ENCODE measurements at regions not wholly inside any gene's neighbourhood (a gene's known extent, or its start where the extent isn't known, plus 50 kb on each side); places are given as distances from the start of the nearest gene placed in this dataset.

DNA sequence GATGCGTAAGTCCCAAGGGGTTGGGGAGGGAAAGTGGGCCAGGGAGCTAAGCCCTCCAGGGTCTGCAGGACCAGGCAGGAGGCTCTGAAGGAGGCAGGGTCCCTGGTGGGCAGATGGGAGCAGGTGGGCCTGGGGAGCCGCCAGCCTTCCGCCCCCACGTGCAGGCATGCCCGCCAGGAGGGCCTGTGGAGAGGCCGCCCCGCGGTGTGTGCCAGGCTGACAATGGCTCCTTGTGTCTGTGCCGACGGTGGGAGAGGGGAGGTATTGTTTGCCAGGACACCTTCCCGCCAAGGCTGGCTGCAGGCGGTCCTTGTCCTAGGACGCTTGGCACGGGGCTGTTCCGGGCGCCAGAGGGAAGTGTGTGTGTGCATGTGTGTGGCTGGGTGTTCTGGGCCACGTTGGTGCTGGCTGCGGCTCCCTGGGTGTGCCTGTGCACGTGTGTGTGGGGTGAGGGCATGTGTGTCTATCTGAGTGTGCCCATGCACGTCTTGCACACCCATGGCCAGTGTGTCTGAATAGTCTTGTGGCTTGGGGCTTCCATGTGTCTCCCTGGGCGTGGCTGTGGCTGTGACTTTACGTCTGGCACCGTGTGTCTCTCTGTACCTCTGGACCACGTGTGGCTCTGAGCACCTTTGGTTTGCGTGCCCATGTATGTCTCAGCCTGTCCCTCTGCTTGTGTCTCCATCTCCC is 153.0 kb downstream of the CEBPB start:
- DNase-seq (ENCODE audit: insufficient read length, low spot score) (no peak), FAIRE-seq (no peak)
- no peak for TF ChIP-seq POLR2AphosphoS5 (IDR thresholded peaks at IDR 0.05; ENCODE audit: low read depth, low read length)
- TF ChIP-seq PAX5 (IDR thresholded peaks at IDR 0.05; ENCODE audit: insufficient read depth, low read length, severe bottlenecking) = no peak
- no peak for TF ChIP-seq TAF1 (IDR thresholded peaks at IDR 0.05; ENCODE audit: low read depth, low read length)
- no peak for TF ChIP-seq POU2F2 (IDR thresholded peaks at IDR 0.05; ENCODE audit: low read depth, low read length)
- no peak for TF ChIP-seq POLR2A (IDR thresholded peaks at IDR 0.05; ENCODE audit: low read depth, low read length)
- no peak for TF ChIP-seq SPI1 (IDR thresholded peaks at IDR 0.05; ENCODE audit: low read depth, low read length)

- TF ChIP-seq SPI1 (IDR thresholded peaks at IDR 0.05; ENCODE audit: low read depth, low read length) = no peak; the same call in 1 of the 2 replicates
- no peak for TF ChIP-seq TAF1 (IDR thresholded peaks at IDR 0.05; ENCODE audit: low read depth, low read length)
- TF ChIP-seq POLR2A (IDR thresholded peaks at IDR 0.05; ENCODE audit: low read depth, low read length) = no peak
- no peak for TF ChIP-seq POU2F2 (IDR thresholded peaks at IDR 0.05; ENCODE audit: low read depth, low read length)
- no peak for TF ChIP-seq PAX5 (IDR thresholded peaks at IDR 0.05; ENCODE audit: insufficient read depth, low read length, severe bottlenecking)
- TF ChIP-seq POLR2AphosphoS5 (IDR thresholded peaks at IDR 0.05; ENCODE audit: low read depth, low read length) = no peak
- DNase-seq (ENCODE audit: insufficient read length, low spot score) (no peak), FAIRE-seq (no peak)
Observed at GRCh38 chr20:50344232-50345071, 153.8 kb downstream of the CEBPB start.

GRCh38 chr20:50345712-50346373 is 155.2 kb downstream of the CEBPB start:
- no peak for TF ChIP-seq SPI1 (IDR thresholded peaks at IDR 0.05; ENCODE audit: low read depth, low read length)
- no peak for TF ChIP-seq PAX5 (IDR thresholded peaks at IDR 0.05; ENCODE audit: insufficient read depth, low read length, severe bottlenecking)
- FAIRE-seq = no peak

DNA sequence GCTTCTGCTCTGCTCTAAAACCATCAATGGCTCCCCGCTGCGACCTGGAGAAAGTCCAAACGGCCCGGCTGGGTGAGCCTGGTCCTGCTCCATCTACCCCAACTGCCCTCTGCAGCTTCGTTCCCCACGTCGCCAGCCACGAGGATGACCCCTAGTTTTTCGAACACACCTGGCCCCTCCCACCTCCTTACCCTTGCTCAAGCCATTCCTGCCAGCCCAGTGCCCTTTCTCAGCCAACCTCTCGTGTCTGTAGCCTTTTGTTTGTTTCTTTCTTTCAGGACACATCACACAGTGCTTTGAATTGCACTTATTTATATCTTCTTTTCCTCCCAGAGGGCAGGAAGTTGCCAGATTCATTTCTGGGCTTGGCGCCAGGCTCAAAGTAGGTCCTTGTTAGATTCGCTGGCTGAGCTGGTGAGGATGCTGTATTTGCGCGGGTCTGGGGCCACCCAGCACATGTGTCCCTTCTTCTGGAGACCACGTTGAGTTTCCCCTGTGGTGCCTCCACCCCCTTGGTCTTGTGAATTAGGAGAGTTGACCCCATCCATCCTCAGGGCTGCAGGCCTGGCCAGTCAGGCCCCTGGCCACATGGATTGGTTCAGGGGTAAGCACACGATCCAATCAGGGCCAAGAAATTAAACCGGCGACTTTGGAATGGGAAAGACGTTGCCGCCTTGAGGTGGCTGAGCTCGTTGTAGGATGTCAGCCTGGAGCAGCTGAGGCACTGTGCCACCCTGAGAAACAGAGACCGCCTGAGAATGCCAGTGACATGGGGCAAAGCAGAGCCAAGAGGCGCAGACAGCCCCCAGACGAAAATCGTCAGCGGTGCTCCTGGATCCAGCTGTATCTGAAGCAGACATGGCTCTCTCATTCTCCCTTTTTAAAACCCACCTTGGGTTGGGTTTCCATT is 156.0 kb downstream of the CEBPB start:
- no peak for FAIRE-seq
- DNase-seq (ENCODE audit: insufficient read length, low spot score) = no peak
- TF ChIP-seq SPI1 (IDR thresholded peaks at IDR 0.05; ENCODE audit: low read depth, low read length) = no peak
- TF ChIP-seq POLR2A (IDR thresholded peaks at IDR 0.05; ENCODE audit: low read depth, low read length) = no peak
- TF ChIP-seq POU2F2 (IDR thresholded peaks at IDR 0.05; ENCODE audit: low read depth, low read length) = no peak
- TF ChIP-seq PAX5 (IDR thresholded peaks at IDR 0.05; ENCODE audit: insufficient read depth, low read length, severe bottlenecking) = no peak
- TF ChIP-seq TAF1 (IDR thresholded peaks at IDR 0.05; ENCODE audit: low read depth, low read length) = no peak
- TF ChIP-seq POLR2AphosphoS5 (IDR thresholded peaks at IDR 0.05; ENCODE audit: low read depth, low read length) = no peak

More at GRCh38 chr20:50345712-50346373, 155.2 kb downstream of the CEBPB start:
- DNase-seq (ENCODE audit: insufficient read length, low spot score) = no peak

GRCh38 chr20:50347284-50348063 is 156.8 kb downstream of the CEBPB start:
- FAIRE-seq (no peak), DNase-seq (ENCODE audit: insufficient read length, low spot score) (no peak)
- TF ChIP-seq POLR2AphosphoS5 (IDR thresholded peaks at IDR 0.05; ENCODE audit: low read depth, low read length) = no peak
- TF ChIP-seq TAF1 (IDR thresholded peaks at IDR 0.05; ENCODE audit: low read depth, low read length) = no peak
- TF ChIP-seq POU2F2 (IDR thresholded peaks at IDR 0.05; ENCODE audit: low read depth, low read length) = no peak
- TF ChIP-seq SPI1 (IDR thresholded peaks at IDR 0.05; ENCODE audit: low read depth, low read length) = no peak
- no peak for TF ChIP-seq POLR2A (IDR thresholded peaks at IDR 0.05; ENCODE audit: low read depth, low read length)
- no peak for TF ChIP-seq PAX5 (IDR thresholded peaks at IDR 0.05; ENCODE audit: insufficient read depth, low read length, severe bottlenecking)

DNA sequence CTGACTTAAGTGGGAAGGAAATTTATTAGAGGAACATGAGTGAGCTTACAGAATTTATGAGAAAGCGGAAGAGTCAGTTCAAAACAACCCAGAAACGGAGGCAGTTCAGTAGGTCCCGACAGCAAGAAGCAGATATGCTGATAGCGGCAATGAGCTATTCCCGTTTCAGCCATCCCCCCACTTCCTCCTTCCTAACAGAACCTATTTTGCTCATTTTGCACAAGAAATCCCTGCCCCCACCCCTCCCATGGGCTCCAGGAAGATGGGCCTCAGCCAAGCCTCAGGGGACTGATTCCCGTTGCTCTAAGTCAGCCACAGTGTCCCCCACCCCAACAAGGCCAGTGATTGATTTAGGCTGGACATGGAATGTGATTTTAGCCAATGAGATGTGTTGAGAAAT is 157.5 kb downstream of the CEBPB start:
- TF ChIP-seq POLR2A (IDR thresholded peaks at IDR 0.05; ENCODE audit: low read depth, low read length) = no peak
- TF ChIP-seq TAF1 (IDR thresholded peaks at IDR 0.05; ENCODE audit: low read depth, low read length) = no peak
- 0 out of 2 replicates have a peak, but pooled peaks have one; percentile 41 for TF ChIP-seq SPI1 (IDR thresholded peaks at IDR 0.05; ENCODE audit: low read depth, low read length)
- FAIRE-seq = no peak
- DNase-seq (ENCODE audit: insufficient read length, low spot score) = no peak

- FAIRE-seq (no peak), DNase-seq (ENCODE audit: insufficient read length, low spot score) (no peak)
- TF ChIP-seq SPI1 (IDR thresholded peaks at IDR 0.05; ENCODE audit: low read depth, low read length) = no peak
- no peak for TF ChIP-seq TAF1 (IDR thresholded peaks at IDR 0.05; ENCODE audit: low read depth, low read length)
Observed at GRCh38 chr20:50350510-50351249, 159.5 kb upstream of the PTPN1 start.

DNA sequence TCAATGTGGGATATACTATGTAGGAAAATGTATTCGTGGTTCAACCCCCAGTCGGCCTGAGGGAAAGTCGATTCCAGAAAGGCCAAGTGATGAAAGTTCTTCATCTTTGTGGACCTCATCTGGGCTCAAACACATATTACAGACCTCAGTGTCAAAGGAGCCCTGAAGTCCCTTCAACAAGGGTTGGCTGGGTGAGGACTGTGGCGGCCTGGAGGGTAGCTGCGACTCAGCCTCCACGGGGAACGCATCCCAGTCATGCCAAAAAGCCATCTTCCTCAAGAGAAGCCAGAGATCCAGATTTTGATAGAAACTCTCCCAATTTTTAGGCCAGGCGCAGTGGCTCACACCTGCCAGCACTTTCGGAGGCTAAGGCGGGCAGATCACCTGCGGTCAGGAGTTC is 158.6 kb upstream of the PTPN1 start:
- no peak for DNase-seq (ENCODE audit: insufficient read length, low spot score)
- no peak for FAIRE-seq
- no peak for TF ChIP-seq POU2F2 (IDR thresholded peaks at IDR 0.05; ENCODE audit: low read depth, low read length)
- no peak for TF ChIP-seq PAX5 (IDR thresholded peaks at IDR 0.05; ENCODE audit: insufficient read depth, low read length, severe bottlenecking)
